ENCODE measurements at regions not wholly inside any gene's neighbourhood (a gene's known extent, or its start where the extent isn't known, plus 50 kb on each side); places are given as distances from the start of the nearest gene placed in this dataset.

- TF ChIP-seq CTCF (IDR thresholded peaks at IDR 0.05) (no peak), EZH2 (IDR thresholded peaks at IDR 0.05; ENCODE audit: borderline replicate concordance, insufficient read depth, low read depth, low read length, poor library complexity, severe bottlenecking) (no peak)
These were observed 184.9 kb upstream of the OR13F1 start for GRCh38 chr9:104319198-104319597.
